HG02840 (cell line): ENCODE measurements at regions not wholly inside any gene's neighbourhood (a gene's known extent, or its start where the extent isn't known, plus 50 kb on each side); places are given as distances from the start of the nearest gene placed in this dataset.
"Not testable (repeated sequence)": the region's sequence is repeated elsewhere in the genome, so short reads cannot be mapped to it uniquely, and the experiment has no call there.

Experiments used
- ATAC-seq: cut with Tn5 transposase; IDR thresholded peaks from one replicate; pipeline ENCODE4 v1.9.1; 2021; ENCODE audit warnings: mild to moderate bottlenecking, moderate library complexity, moderate number of reproducible peaks; ENCODE audit not compliant: unreplicated experiment, low FRiP score

DNA sequence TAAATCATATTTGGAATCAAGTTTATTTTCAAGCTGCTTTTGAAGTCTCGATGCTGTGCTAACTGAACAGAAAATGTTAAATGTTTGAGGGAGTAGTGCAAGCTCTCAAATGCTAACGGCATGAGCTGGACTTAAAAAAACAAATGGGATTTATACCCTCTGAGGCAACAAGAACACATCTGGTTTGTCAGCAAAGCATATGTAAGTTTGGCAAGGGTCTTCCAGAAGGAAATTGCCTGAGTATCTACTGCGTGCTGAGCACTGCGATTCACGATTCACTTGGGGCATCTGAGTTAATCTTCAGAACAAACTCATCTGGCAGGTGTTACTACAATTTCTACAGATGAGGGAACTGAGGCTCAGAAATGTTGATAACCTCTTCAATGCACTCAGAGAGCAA lies 98.4 kb upstream of the C9orf72 start:
- ATAC-seq = no peak

DNA sequence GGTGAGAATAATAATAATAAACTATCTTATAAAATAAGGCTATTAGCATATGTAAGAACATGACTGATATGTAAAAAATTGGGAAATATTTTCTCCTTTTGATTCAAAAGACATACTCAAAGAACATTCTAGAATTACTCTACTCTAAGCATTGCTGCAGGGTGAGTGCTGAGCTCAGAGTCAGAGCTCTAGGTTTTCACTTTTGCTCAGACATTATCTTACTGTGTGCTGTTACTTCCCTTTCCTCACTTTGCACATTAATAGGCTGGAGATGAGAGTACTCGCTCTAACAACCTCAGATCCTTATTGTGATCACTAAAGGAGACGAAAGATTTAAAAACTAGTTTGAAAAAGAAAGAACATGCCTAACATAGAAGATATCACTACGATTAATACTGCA lies 99.4 kb upstream of the C9orf72 start:
- ATAC-seq = no peak

DNA sequence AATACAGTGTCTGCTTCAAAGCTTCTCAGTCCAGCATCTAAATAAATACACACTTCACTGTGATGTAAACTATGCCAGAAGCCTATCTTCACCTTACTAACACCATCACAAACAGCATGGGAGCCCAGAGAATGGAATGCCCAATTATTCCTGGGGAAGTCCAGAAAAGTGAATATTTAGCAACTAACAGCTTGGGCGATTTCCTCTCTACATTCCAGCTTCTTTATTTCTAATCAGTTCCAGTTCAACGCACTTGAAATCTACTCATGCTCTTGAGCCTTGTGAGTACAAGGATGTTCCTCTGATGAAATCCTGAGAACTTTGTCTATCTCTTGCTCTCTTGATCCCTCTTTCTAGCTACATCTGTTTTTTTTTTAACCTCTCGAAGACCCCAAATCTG lies 100.4 kb upstream of the C9orf72 start:
- ATAC-seq = no peak

DNA sequence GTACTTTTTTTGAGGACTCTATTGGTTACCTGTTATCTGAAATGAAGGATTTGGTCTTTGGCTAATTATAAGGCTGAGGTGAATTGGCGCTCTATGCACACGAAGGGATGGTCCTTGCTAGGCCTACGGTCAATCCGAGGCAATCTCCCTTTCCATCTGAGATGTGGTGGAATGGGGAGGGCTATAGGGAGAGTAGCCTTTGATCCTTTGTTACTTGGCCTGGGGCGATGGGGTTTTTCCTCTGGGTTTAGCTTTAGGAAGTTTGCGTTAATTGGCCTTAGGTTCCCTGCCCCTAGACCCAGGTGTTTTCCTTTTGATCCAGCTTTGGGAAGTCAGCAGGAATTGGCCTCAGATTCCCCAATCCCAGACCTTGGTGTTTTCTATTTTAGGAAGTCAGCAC lies 102.1 kb upstream of the C9orf72 start:
- ATAC-seq = no peak

DNA sequence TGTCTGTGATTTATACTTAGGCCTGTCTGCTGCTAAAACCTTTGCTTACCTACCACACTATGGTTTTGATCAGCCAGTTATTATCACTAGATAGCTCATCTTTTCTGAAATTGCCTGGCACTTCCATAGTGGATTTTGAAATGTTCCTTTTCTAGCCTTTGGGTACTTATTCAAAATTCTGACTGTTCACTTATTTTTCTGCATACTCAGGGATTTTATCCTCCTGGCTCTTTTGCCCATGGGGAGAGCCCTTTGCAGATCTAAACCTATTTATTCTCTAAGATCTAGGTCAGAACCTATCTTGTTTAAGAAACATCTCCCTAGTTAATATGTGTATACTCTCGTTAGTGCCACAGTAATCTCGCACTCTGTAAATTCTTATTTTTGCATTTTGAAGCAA lies 103.5 kb upstream of the C9orf72 start:
- ATAC-seq = no peak

DNA sequence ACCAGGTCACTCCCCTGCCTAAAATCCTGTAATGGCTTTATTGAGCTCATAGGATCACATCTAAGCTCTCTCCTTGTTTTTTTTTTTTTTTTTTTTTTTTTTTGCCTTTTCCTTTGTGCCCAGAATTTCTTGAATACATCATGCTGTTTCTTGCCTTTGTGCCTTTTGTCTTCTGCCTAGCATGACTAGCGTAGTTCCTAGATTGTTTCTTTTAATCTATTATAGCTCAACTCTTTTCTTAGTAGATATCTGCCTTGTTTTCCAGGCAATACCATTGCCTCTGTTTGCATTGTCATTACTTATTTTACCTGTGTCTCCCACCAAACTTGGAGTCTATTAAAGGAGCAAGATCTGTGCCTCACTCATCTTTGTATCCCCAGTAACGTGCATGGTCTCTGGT lies 106.1 kb upstream of the C9orf72 start:
- ATAC-seq = no peak

DNA sequence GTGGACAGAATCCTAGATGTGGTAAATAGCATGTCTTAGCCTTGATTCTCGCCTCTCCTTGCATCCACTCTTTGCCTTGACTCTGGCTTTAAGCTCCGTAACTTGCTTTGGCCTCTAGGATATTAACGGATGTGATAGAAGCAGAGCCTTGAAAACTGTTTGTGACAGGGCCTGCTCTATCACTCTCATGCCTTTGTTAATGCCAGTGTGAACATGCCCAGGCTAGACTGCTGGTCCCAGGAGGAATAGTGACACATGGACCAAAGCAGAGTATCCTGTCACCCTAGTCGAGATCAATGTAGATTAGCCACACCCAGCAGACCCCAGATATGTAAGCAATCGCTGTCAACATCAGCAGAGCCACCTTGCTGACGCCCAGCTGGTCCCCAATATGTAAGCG lies 109.9 kb upstream of the C9orf72 start:
- no peak for ATAC-seq

DNA sequence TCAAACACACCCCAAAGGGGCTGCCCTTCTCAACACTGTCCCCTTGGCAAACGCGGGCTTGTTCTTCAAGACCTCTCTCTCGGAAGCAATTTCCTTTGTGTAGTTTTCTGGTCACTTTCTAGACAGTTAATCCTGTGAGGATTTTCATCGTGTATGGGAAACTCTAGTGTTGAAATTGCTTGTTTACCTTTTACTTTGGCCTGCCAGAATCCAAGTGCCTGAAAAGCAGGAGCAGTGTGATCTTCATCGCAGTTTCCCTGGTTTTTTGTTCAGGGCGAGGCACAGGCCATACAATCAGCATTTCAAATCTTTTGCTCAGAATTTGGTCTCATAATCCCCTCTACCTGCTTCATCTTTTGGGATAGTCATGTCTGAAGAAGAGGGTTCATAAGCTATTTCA lies 115.7 kb upstream of the C9orf72 start:
- ATAC-seq = no peak

DNA sequence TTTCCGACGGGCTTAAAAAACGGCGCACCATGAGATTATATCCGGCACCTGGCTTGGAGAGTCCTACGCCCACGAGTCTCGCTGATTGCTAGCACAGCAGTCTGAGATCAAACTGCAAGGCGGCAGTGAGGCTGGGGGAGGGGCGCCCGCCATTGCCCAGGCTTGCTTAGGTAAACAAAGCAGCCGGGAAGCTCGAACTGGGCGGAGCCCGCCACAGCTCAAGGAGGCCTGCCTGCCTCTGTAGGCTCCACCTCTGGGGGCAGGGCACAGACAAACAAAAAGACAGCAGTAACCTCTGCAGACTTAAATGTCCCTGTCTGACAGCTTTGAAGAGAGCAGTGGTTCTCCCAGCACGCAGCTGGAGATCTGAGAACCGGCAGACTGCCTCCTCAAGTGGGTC lies 117.5 kb upstream of the C9orf72 start:
- not testable (repeated sequence) for ATAC-seq

DNA sequence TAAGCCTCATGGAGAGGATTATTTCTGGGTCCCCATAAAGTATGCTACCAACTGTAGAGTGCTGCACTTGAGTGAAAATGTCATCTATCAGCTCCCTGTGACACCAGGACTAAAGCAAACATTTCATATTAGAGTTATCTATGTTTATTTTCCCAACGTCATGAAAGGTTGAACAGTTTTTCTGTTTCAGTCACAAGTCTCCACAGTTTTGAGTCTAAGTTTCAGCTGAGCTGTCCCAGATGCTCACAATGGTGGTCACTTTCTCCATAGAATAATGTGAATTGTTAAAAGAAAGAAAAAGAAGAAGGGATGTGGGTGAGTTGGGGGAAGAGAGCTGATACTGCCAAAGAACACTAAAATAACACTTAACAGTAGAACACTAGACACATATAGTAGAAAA lies 126.3 kb upstream of the C9orf72 start:
- no peak for ATAC-seq

DNA sequence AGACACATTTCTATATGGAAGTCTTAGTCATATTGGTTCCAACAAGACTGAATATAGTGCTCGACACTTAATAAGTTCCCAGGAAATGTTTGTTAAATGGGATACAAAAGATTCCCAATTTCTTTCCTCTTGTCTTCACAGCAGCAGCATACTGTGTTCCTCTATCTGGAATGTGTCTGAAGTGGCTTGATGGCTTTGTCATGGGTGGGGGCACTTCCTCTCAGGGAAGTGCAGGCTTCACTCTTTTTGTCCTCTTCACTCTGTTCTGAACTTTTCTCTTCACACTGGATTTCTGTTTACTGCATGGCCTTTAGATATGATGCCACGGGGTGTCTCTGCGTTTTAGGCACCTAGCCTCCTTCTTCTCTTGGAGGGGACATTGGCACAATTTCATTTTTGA lies 127.7 kb upstream of the C9orf72 start:
- no peak for ATAC-seq

DNA sequence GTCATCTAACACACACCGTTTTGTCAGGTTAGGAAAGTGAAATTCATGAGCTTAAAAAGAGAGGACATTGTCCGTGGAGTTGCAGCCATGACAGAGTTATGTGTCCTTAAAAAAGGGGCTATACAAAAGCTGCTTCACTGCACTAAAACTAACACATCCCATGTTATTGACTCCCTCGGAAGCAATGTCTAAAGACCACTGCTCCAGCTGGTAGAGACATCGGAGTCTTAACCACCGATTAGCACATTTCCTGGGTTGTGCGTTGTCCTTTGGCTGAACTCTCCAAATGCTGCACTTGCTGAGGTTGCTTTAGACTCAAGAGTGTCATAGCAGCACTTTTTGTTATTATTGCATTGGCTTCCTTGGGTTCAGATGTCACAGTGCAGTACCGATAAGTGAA lies 128.3 kb upstream of the C9orf72 start:
- ATAC-seq = no peak

DNA sequence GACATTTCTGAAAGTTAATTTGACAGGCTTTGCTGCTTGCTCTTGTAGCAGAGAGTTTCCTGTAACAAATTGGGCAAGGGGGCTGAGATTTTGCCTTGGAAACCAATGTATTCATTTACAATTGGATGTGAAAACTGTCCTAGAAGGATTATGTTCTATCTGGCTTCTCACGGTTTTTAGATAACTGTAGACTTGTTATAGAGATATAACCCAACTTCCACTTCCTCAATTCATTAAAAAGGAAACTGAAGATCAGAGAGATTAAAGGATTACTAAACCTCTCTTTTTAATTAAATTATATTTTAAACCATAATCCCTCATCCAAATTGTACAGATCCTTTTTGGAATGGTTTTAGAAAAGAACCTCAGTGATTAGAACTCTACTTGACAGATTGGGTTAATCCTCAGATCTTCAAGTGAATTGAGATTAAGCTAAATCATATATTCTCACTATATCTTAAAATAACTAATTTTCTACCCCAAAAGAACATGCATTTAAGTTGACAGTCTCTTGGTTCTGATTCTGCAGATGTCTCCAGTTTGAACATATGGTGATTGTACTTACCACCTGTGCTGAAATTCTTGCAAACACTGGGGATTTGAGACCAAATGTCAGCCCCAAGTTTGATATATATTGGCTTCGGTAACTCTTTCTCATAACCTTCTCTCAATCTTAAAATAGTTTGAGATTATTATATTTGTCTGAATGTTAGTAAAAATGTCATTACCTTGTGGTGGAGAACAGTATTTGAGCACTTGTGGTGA lies 130.1 kb upstream of the C9orf72 start:
- no peak for ATAC-seq

DNA sequence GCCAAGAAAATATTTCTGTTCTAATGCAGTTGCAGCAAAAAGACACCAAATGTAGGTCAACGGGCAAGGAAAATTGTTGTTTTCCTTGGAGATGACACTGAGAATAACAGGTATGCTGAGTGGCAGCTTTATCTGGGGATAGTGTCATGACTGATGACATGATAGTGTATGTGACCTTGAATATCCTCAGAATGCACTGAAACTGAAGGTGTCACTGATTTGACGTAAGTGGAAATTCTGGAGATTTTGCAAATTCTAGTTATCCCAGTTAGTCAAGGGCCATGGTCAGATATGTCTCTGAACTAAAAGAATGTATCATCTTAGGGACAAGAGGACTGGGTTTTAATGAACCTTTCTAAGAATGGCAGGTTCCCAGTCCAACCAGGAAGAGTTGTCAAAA lies 138.0 kb upstream of the C9orf72 start:
- ATAC-seq = no peak

DNA sequence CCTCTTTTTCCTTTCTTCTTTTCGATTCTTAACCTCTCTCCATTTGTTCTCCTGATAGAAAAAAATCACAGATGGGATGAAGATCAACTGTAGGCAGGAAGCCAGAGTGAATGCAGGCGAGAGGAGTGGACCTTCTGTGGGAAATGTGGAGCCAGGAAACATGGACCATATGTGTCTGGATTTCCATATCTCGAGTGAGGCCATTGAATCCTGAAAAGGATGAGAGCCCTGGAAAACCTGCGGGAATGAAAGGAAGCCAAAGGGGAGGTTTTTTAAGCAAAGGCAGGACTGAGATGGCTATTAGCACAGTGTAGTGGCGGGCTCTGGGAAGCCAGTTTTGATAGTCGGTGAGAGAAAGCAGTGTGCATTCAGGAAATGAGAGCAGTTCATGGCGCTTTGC lies 139.5 kb upstream of the C9orf72 start:
- no peak for ATAC-seq

DNA sequence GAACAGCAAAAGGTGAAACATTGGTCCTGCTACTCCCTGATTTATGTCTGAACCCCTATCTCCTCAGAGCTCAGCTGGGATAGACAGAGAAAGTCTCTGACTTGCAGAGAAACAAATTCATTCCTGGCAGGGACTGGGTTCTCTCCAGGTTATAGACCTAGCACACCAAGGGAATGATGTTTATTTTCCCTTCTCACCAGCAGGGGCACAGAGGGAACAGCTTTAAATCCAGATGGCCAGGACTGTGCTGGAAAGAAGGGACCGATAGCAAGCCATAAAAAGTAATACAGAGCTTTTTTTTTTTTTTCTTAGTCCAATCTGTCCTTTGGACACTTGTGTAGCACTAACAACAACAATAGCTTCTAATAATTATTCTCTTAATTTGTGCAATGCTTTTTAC lies 141.1 kb upstream of the C9orf72 start:
- no peak for ATAC-seq

DNA sequence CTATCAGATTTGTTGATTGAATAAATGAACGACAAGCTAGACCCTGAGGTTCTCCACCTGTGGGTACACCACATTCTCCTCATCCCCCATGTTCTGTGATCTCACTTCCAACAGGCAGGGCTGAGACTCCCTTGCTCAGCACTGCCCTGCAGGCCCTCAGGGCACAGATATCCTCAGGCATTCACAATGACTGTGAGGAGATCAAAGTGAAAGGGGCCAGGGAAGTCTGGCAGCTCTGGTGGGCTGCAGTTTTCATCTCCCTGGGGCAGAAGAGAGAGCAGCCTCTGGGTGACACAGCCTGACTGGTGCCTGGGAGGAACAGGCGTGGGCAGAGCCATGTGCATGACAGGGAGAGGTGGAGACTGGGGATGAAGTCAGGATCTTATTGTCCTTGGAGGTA lies 142.4 kb upstream of the C9orf72 start:
- ATAC-seq = no peak

DNA sequence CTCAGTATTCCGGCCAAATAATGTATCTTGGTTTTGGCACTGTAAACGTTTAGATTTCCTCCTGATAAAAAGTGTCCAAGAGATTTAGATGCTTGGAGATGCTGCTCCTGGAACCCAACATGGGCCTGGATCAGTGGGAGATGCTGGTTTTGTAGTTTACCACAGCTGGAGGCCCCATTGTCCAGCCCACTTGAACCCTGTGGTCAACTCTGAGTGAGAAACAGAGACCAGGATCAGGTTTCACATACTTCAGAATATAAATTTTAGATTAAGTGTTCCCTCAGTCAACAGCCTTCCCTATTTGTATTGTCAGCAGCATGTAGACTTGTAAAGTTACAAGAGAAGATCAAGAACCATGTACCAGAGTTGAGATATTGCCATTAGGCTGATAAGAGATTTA lies 144.7 kb upstream of the C9orf72 start:
- ATAC-seq = no peak

DNA sequence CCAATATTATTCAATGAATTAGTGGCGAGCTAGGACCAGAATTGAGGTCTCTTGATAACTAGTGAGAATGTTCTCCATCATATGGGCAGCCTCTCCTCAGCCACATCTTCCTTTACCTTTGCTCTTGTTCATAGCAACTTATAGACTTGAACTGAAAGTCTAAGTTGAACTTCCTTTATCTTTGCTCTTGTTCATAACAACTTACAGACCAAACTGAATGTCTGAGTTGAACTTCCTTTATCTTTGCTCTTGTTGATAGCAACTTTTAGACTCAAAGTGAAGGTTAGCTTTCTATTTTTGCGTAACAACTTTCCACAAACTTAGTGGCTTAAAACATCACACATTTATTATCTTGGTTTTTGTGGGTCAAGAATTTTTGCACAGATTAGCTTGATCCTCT lies 146.4 kb upstream of the C9orf72 start:
- ATAC-seq = no peak

DNA sequence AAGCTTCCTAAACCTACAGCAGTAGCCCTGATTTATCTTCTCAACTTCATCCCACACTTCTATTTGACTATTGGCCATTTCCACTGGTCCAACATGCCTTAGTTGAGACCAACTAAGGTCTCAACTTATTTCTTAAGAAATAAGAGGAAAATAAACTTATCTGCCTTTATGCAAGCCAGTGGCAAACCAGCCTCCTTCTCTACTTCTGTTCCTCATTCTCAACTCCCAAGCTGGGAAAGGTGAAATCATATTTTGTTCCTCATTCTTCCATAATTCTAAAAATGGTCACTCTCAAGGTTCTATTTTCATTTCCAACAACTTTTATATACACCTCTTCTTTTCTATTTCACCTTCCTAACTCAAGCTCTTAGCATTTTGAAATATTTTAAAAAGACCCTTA lies 149.6 kb upstream of the C9orf72 start:
- no peak for ATAC-seq

DNA sequence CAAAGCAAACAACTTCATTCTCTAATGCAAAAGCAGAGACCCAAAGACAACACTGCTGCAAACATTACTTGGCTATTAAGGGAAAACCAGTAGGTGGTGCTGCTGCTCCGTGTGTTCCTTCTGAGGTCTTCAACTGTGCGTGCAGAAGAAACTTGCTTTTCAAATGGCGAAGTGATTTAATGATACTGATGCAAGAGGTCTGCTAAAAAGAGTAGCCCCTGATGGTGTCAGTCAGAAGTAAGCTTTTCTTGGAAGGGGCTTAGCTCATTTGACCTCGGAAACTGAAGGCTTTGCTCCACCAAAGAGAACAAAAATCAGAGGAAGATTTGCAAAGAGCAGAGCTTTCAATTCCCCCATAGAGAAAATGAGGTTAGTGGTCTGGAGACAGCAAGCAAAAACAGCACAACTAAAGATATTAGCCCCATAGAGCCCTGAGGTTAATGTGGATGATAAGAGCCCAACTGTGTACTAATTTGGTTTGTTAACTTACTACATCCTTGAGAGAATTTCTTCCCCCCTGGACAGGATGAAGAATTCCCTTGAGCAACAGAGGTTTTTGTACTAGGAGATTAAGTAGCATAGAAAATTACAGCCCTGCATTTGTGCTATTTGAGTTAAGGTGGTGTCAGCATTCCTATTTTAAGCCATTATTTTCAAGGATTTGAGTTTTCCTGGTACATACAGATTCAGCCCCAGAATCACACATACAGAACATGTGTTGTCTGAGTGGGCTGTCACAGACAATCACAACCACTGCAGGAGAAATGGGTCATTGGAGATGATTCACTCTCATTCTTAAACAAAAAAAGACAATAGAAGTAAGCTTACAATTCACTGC lies 153.2 kb upstream of the C9orf72 start:
- ATAC-seq = peak; percentile 82

DNA sequence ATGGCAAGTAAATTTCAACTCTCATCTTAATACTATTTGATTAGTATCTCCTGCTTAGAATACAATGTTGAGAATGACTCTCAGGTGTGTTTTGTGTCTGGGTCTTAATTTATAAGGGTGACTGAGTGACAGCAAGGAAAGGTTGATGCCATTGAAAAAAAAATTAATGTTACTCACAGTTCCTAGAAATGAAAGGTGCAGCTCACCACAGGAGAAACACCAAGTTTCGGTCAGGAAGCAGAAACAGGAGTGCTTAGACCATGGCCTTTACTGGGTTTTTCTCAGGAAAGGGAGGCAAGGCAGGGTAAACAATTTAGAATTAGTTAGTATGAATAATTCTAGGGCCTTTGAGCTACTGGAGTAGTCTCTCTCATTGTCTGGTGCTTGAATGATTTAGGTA lies 159.2 kb upstream of the C9orf72 start:
- no peak for ATAC-seq
